GM18909 (cell line): ENCODE measurements at regions not wholly inside any gene's neighbourhood (a gene's known extent, or its start where the extent isn't known, plus 50 kb on each side); places are given as distances from the start of the nearest gene placed in this dataset.

Source experiments
- ATAC-seq: cut with Tn5 transposase; IDR thresholded peaks from one replicate; pipeline ENCODE4 v1.9.1; 2021; ENCODE audit warnings: mild to moderate bottlenecking; ENCODE audit not compliant: unreplicated experiment, poor library complexity

DNA sequence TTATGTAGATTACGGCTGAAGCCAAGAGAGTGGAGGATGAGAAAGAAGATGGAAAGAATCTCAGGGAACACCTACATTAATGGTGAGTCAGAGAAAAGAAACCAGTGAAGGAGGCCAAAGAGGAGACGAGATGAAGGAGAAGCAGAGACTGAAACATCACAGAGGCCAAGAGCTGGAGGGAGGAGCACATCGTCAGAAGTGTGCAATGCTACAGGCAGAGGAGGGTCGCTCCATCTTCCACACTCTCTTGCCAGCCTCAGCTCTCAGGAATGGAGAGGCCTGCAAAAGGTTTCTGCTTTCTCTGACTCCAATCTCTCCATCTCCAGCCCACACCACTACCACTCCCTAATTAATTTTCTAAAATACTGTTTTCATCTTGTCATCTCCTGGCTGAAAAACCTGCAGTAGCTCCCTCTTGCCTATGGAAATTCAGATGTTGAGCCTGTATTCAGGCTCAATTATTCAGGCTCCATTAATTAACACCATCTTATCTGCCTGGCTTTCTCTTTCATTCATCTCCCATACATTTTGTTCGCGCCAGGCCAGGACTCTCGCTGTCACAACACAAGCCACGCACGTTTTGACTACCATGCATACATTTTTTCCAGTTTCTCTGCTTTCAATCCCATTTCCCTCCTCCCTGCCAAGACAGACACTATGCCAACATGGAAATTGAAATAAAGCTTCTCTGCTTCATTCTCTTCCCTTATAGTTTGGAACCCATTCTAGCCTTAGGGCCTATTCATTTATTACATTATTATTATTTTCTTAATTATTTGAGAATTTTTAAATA lies 165.8 kb downstream of the INHBA start:
- ATAC-seq, result no peak

DNA sequence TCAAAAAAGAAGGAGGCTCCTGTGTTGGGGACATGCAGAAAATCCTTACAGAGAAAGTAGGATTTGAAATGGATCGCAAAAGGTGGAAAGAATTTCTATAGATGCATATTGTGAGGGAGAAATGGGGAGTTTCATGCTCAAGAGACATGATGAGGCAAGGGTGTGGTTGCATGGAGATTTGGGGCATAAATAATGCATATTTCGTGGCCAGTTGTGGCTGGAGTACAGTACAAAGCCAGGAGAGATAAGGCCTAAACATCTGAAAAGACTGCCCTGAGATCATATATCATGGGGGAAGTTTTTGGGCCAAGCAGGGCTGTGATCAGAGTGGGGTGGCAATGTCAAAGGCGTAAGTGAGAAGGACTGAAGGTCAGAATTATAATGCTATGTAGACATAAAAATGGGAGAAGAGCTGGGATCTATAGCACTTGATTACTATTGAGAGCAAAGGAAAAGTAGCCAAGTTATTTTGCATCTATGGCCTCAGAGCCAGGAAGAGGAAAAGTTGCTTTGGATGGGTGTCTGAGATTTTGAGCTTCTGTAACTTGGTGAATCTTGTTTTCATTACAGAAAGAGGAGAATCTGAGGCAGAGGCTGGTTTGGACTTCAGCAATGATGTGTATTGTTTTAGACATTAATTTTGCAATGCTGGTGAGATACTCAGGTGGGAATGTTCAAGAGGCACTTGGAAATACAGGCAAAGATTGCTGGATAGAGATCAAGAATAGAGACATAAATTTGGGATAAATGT lies 166.6 kb downstream of the INHBA start:
- ATAC-seq, result no peak

DNA sequence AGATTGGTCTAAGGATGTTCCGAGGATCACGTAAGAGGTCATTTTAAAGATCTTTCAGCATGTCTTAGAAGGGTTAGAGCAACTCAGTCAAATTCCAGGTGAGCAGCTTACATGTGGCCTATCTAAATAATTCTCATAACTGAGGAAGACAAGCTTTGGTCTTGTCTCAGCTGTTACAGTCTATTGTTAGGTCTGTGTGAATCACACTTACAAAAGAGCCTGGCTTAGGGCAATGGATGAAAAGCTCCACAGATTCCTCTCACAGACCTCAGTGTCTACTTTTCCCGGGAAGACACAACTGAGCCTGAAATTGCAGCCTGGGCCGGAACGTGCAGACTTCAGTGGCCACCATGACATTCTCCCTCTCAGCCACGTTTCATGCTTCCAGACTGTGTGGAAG lies 173.1 kb downstream of the INHBA start:
- ATAC-seq, result no peak

DNA sequence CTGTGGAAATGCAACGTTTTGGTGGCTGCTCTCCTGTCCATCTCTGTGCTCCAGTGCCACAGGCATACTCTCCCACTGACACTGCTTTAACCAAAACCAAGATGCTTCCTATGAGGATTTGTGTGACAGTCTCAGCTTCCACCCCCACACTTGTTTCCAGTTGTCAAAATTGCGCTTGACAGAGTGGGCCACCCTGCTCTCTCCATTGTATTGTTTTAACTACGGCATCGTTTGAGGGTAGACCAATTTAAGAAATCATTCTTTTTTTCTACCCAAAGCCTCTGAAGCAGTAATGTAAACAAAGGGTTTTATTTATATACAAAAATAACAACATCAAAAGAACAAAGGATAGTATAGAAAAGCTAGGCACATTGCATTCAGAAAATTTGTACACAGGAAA lies 178.0 kb downstream of the INHBA start:
- no peak for ATAC-seq

GRCh38 chr7:41520445-41520844 lies 182.4 kb downstream of the INHBA start:
- ATAC-seq, result no peak

DNA sequence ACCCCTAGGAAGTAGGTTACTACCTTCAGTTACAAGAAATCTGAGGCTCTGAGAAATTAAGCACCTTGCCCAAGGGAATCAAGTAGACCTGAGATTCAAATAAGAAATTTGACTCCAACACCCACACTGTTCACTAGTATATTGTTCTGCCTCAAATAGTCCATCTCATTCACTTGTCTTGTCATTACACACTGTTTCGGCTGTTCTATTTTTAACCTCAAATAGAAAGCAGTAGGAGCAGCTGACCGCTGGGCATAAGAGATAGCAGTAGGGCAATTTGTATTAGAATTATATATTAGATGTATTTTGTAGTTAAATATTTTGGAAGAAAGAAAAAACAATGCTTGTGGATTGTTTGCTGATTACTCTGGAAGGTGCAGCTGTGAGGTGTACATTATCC lies 185.1 kb downstream of the INHBA start:
- ATAC-seq, result no peak

GRCh38 chr7:41508755-41509154 lies 194.1 kb downstream of the INHBA start:
- ATAC-seq, result no peak

GRCh38 chr7:41507686-41508268 lies 195.1 kb downstream of the INHBA start:
- no peak for ATAC-seq

- ATAC-seq, result no peak
Observed at GRCh38 chr7:41504214-41504980, 198.5 kb downstream of the INHBA start.

DNA sequence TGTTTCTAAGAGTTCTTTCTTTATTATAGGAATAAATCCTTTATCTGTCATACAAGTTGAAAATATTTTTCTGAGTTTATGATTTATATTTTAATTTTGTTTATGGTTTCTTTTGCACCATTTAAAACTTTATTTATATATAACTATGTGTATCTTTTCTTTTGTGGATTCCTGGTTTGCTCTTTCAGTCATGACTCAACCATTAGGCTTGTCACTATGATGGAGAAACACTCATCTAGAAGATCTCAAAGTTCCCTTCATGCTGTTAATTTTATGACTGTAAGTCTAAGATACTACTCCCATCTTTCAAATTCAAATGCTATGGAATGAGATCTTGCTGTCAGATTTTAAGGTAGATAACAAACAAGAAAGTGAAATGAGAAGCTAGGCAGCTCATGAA lies 199.5 kb downstream of the INHBA start:
- ATAC-seq, result no peak

GRCh38 chr7:41501466-41501865 lies 201.4 kb downstream of the INHBA start:
- ATAC-seq, result no peak

DNA sequence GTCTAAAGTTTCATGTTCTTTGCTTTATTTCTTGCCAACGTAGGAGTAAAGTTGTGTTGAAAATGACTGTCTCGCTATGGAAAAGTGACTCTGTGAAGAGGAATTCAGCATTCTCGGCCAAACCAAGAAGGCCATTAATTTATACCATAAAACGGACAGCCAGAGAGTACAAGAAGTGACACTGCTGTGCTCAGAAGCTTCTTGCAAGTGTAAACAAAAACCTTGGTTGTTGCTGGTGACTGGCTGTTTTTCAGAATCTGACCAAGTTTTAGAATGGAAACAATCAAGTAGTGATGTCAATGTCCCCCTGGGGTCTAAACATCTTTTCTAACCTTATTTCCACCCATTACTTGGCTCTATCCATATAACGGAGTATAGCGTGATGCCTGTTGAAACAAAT lies 201.9 kb downstream of the INHBA start:
- no peak for ATAC-seq

DNA sequence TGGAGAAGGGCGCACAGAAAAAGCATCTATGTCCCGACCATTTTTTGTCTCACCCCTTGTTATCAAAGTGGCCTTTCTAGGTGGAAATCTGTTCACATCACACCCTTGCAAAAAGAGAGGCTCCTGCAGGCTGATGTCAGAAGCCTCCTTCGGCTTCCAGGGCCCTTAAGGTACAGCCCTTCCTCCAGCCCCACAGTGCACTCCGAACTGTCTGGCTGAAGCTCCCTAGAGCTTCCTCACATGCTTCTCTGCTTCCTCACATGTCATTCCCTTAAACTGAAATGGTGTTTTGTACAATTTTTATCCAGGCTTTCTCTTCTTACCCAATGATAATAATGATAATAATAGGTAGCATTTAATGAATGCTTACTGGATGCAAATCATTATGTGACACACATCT lies 210.3 kb downstream of the INHBA start:
- ATAC-seq, result no peak

- no peak for ATAC-seq
Observed at GRCh38 chr7:41491883-41492471, 210.9 kb downstream of the INHBA start.

DNA sequence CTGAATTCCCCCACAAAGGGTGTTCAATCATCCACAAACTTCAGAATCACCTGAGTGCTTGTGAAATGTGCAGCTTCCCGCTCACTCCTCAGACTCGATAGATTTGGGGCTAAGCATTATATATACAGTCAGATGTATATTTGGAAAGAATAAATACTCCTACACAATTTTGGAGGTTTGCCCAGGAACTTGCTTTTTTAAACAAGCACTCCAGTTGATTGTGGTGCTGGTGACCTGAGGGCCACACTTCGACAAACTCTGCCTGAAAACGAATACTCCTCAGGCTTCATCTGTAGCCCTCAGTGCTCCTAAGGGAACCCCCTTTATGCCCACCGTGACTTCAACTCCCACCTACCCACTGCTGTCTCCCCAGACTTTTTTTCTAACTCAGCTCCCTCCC lies 211.6 kb downstream of the INHBA start:
- no peak for ATAC-seq

DNA sequence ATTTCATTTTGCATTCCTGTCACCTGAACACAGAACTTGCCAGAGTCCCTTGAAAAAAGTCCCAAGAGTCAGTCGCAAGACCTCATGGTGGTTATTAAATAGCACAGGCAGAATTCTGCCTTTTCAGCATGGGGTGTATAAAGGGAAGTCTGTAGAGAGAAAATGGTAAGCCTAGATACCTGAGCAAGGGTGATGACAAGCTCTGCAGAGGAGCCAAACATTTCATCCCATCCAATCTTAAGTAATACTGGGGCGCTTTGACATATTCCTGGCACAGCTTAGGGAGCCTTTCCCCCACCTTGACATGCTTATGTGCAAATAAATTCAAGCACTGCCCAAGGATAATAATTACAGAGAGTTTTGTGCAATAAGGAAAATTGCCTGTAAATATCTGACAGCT lies 213.0 kb downstream of the INHBA start:
- no peak for ATAC-seq

DNA sequence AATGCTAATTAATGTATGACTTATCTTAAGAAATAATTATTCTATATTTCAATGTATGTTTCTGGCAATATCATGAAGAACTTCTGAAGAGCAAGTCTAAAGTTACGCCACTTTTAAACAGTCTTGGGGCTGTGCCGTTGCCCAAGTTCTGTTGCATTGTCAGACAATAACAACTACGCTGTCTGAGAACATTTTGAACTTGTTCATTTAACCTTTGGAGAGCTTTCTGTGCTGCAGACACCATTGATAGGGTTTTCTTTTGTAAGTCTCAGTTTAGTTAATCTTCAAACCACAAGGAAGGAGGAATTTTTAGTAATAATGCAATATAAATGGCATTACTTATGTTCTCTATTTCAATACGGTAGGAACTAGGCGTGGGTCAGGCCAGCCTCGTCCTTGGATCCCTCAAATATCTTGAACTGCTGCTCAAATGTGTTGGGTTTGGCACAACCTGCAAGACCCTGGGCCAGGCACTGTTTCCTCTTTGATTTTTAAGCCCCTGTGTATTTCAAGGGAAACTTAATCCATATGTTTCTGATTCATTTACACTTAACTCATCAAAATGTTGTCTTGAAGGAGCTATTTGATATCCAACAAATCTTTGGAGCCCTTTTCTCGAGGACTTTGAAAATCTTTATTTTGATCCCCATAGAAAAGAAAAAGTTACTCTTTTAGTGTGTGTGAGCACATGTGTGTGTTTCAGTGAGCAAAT lies 215.5 kb downstream of the INHBA start:
- ATAC-seq, result no peak

GRCh38 chr7:41481353-41481752 lies 221.5 kb downstream of the INHBA start:
- ATAC-seq, result no peak

GRCh38 chr7:41478187-41478586 lies 224.7 kb downstream of the INHBA start:
- peak; percentile 40 for ATAC-seq

DNA sequence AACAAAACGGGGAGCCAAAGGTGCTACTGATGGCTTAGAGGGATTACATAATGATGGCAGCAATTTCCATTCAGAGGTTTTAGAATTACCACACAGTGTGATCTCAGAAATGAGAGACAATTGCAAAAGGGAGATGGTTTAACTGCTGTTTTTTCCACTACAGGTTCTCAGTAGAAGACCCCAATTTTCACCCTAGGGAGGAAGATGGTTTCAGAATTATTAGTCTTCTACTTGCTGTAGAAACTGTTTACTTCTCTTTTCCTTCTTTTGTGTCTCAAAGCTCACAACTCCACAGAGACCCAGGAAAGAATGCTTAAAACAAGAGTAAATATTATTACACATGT lies 226.5 kb downstream of the INHBA start:
- ATAC-seq, result peak; percentile 50
